GM12878 (cell line): ENCODE measurements at regions not wholly inside any gene's neighbourhood (a gene's known extent, or its start where the extent isn't known, plus 50 kb on each side); places are given as distances from the start of the nearest gene placed in this dataset.

Experiments used
- ATAC-seq: fragments of 200-7000 bp; cut with Tn5 transposase; 3 replicates; pipeline ENCODE4 v1.9.1; 2020; ENCODE audit warnings: mild to moderate bottlenecking, moderate library complexity
- BruUV-seq: library from RNA; stranded (reverse); fragments of 400-500 nt; replicated peaks from 2 replicates; lab custom pipeline; 2021; lab: Mats Ljungman, UMichigan
- CTCF ChIA-PET: fragments of 300-600 bp; sonication (Branson Sonifier 250); formaldehyde crosslinking; extraction: SDS; loops from one replicate; lab custom pipeline; 2021; ENCODE audit warnings: inconsistent platforms; lab: Yijun Ruan, JAX
- POLR2A ChIA-PET: fragments of 350-600 bp; formaldehyde crosslinking; extraction: SDS; loops from one replicate; lab custom pipeline; 2021; ENCODE audit warnings: inconsistent platforms; lab: Charles Lee
- RAD21 ChIA-PET: fragments of 300-600 bp; sonication (Branson Sonifier 250); formaldehyde crosslinking; loops from one replicate; lab custom pipeline; 2023; ENCODE audit warnings: antibody characterized with exemption; ENCODE audit not compliant: unreplicated experiment; lab: Charles Lee
- SMC1A ChIA-PET: fragments of 300-600 bp; sonication (Branson Sonifier 250); formaldehyde crosslinking; loops from one replicate; lab custom pipeline; 2023; ENCODE audit not compliant: unreplicated experiment, uncharacterized antibody; lab: Charles Lee
- DNase-seq: peaks from one replicate; pipeline ENCODE4 v3.0.0-alpha.2; 2011; ENCODE audit warnings: low read depth, low spot score
- FAIRE-seq: peaks from 3 replicates; lab custom pipeline; 2011; peaks lifted over from hg19 to GRCh38; lab: Jason Lieb, UNC
- H2AFZ ChIP-seq: 2 replicates; pipeline ENCODE4 v1.6.0; 2011; ENCODE audit warnings: low read depth, low read length, control low read depth; ENCODE audit not compliant: control insufficient read depth
- H3K27ac ChIP-seq: 2 replicates; pipeline ENCODE4 v1.5.1; 2011; ENCODE audit warnings: control low read depth; ENCODE audit not compliant: control insufficient read depth, insufficient read depth
- H3K27me3 ChIP-seq, 2 experiments: replicated peaks in 1 of 2; 2 replicates each; pipeline versions ENCODE4 v1.6.0 to v1.6.1; 2011; ENCODE audit warnings: low read length in 1 of 2; ENCODE audit not compliant: control insufficient read depth in 2 of 2, insufficient read depth in 2 of 2
- H3K36me3 ChIP-seq, 2 experiments: 2 replicates each; pipeline ENCODE4 v1.5.1; 2011; ENCODE audit warnings: low read length in 1 of 2; ENCODE audit not compliant: control insufficient read depth in 2 of 2, insufficient read depth in 2 of 2
- H3K4me1 ChIP-seq: 2 replicates; pipeline ENCODE4 v1.6.1; 2011; ENCODE audit warnings: mild to moderate bottlenecking, low read length, moderate library complexity, mixed read lengths; ENCODE audit not compliant: control insufficient read depth, insufficient read depth
- H3K4me2 ChIP-seq: 2 replicates; pipeline ENCODE4 v1.6.0; 2011; ENCODE audit warnings: control low read depth; ENCODE audit not compliant: control insufficient read depth, insufficient read depth
- H3K4me3 ChIP-seq: fragments of 200-600 bp; sonication (generic); 2 replicates; pipeline ENCODE4 v1.5.1; 2016
- H3K79me2 ChIP-seq: 2 replicates; pipeline ENCODE4 v1.6.0; 2011; ENCODE audit warnings: low read length; ENCODE audit not compliant: control insufficient read depth, insufficient read depth
- H3K9ac ChIP-seq: 2 replicates; pipeline ENCODE4 v1.8.0; 2011; ENCODE audit warnings: low read length, control low read depth, mixed read lengths; ENCODE audit not compliant: control insufficient read depth, insufficient read depth
- H3K9me3 ChIP-seq: replicated peaks from 3 replicates; pipeline ENCODE4 v1.5.1; 2011; ENCODE audit warnings: mild to moderate bottlenecking, low read length; ENCODE audit not compliant: control insufficient read depth, insufficient read depth
- H4K20me1 ChIP-seq: 2 replicates; pipeline ENCODE4 v1.6.0; 2011; ENCODE audit not compliant: control insufficient read depth, insufficient read depth
- BHLHE40 ChIP-seq, 2 experiments: fragments of 450-650 bp in 1 of 2; IDR thresholded peaks; 2 replicates each; pipeline ENCODE4 v1.6.1; 2011 to 2017; ENCODE audit warnings: low read depth in 2 of 2, borderline replicate concordance in 1 of 2, improper control_type of control experiment in 1 of 2, low read length in 1 of 2, mild to moderate bottlenecking in 1 of 2
- CBX5 ChIP-seq: sonication (generic); IDR thresholded peaks from 2 replicates; pipeline ENCODE4 v1.6.1; 2016; ENCODE audit warnings: low read depth, moderate library complexity, mild to moderate bottlenecking, inconsistent platforms
- CEBPB ChIP-seq, 2 experiments: fragments of 150-350 bp in 1 of 2; IDR thresholded peaks; 2 replicates each; pipeline ENCODE4 v1.6.1; 2012 to 2014; ENCODE audit warnings: low read depth in 2 of 2, low read length in 2 of 2, borderline replicate concordance in 1 of 2, inconsistent platforms in 1 of 2
- CHD1 ChIP-seq: IDR thresholded peaks from 2 replicates; pipeline ENCODE4 v1.6.1; 2012; ENCODE audit warnings: low read depth, low read length, improper control_type of control experiment
- CREM ChIP-seq: IDR thresholded peaks from 2 replicates; pipeline ENCODE4 v1.6.1; 2014; ENCODE audit warnings: antibody characterized with exemption, low read depth
- EED ChIP-seq: sonication (generic); IDR thresholded peaks from 2 replicates; pipeline ENCODE4 v1.6.1; 2016; ENCODE audit warnings: antibody characterized with exemption, low read depth
- GABPA ChIP-seq: IDR thresholded peaks from 2 replicates; pipeline ENCODE4 v1.6.1; 2014; ENCODE audit warnings: antibody characterized with exemption, low read depth, mild to moderate bottlenecking, inconsistent platforms
- HDAC2 ChIP-seq: fragments of 200-600 bp; sonication (generic); IDR thresholded peaks from 2 replicates; pipeline ENCODE4 v1.6.1; 2017
- MXI1 ChIP-seq: fragments of 150-350 bp; IDR thresholded peaks from 2 replicates; pipeline ENCODE4 v1.6.1; 2011; ENCODE audit warnings: low read depth, mild to moderate bottlenecking, inconsistent platforms, low read length, improper control_type of control experiment
- MYB ChIP-seq: fragments of 150-350 bp; IDR thresholded peaks from 2 replicates; pipeline ENCODE4 v1.6.1; 2014; ENCODE audit warnings: mild to moderate bottlenecking, low read depth, low read length, borderline replicate concordance
- POLR2AphosphoS5 ChIP-seq: IDR thresholded peaks from 2 replicates; pipeline ENCODE4 v1.6.1; 2011; ENCODE audit warnings: mild to moderate bottlenecking, low read length, inconsistent platforms
- SIN3A ChIP-seq: IDR thresholded peaks from 2 replicates; pipeline ENCODE4 v1.6.1; 2012; ENCODE audit warnings: low read depth, low read length, improper control_type of control experiment
- SMAD1 ChIP-seq: fragments of 450-650 bp; IDR thresholded peaks from 2 replicates; pipeline ENCODE4 v1.6.1; 2018; ENCODE audit warnings: mild to moderate bottlenecking, low read depth; ENCODE audit not compliant: partially characterized antibody
- SREBF2 ChIP-seq: IDR thresholded peaks from 2 replicates; pipeline ENCODE4 v1.6.1; 2012; ENCODE audit warnings: mild to moderate bottlenecking, low read length
- SUPT20H ChIP-seq: IDR thresholded peaks from 2 replicates; pipeline ENCODE4 v1.6.1; 2011; ENCODE audit warnings: low read depth, mild to moderate bottlenecking, low read length, moderate library complexity, borderline replicate concordance; ENCODE audit not compliant: control insufficient read depth
- TARDBP ChIP-seq: IDR thresholded peaks from 2 replicates; pipeline ENCODE4 v1.6.1; 2016; ENCODE audit warnings: borderline replicate concordance
- ZBED1 ChIP-seq: IDR thresholded peaks from 2 replicates; pipeline ENCODE4 v1.6.1; 2016; ENCODE audit warnings: borderline replicate concordance
- ZNF207 ChIP-seq: fragments of 450-650 bp; IDR thresholded peaks from 2 replicates; pipeline ENCODE4 v1.6.1; 2014; ENCODE audit warnings: antibody characterized with exemption, mild to moderate bottlenecking, borderline replicate concordance
- ZNF274 ChIP-seq: IDR thresholded peaks from one replicate; pipeline ENCODE4 v1.8.0; 2011; ENCODE audit not compliant: insufficient read length, insufficient read depth
- ZNF592 ChIP-seq: fragments of 450-650 bp; IDR thresholded peaks from 2 replicates; pipeline ENCODE4 v1.6.1; 2017; ENCODE audit warnings: mild to moderate bottlenecking, moderate library complexity
- WGBS: methylation state at CpG from one replicate; pipeline ENCODE4 v1.1.6; 2016; ENCODE audit warnings: low lambda C conversion rate; ENCODE audit not compliant: insufficient replicate concordance, insufficient coverage; ENCODE audit errors: missing lambda C conversion rate; 5-methylcytosine and 5-hydroxymethylcytosine counted together
- in situ Hi-C: fragments of 300-500 bp; cut with MboI; formaldehyde crosslinking; loops from 9 replicates; pipeline ENCODE4 v1.14.3; 2018; ENCODE audit warnings: mixed read lengths
- intact Hi-C: fragments of 100-400 bp; cut with micrococcal nuclease; formaldehyde crosslinking; loops from one replicate; pipeline ENCODE4 v1.14.2; 2022; ENCODE audit not compliant: unreplicated experiment

GRCh38 chr12:53856132-53856531 lies 82.5 kb upstream of the HOXC13 start:
- 68% methylated on average over 5 of the region's 5 CpGs for WGBS
- Histone ChIP-seq H3K4me1 (no peaks in the 10 kb centered on the region), H3K4me2 (no peak overlapping the region), H3K4me3 (no peak overlapping the region), H3K27ac (no peak overlapping the region), H3K9me3 (no peaks in the 10 kb centered on the region), H3K27me3 (peaks cover 0 to 3% of the 10 kb centered on the region in 2 experiments; a peak in 2 of 4 replicates), H3K36me3 (no peaks in the 10 kb centered on the region), H2AFZ (no peak overlapping the region), H3K9ac (no peak overlapping the region), H4K20me1 (no peaks in the 10 kb centered on the region), H3K79me2 (no peaks in the 10 kb centered on the region)
- in situ Hi-C loops (no loop called here), intact Hi-C loops (no loop called here)
- TF ChIP-seq ZNF207 (no peak), ZBED1 (no peak), SIN3A (no peak), ZNF592 (no peak), SREBF2 (no peak), BHLHE40 (IDR thresholded peaks at IDR 0.05; ENCODE audit: borderline replicate concordance in 1 of 2, low read depth in 2 of 2, low read length in 1 of 2) (no peak), TARDBP (no peak), CBX5 (no peak), SUPT20H (no peak), POLR2AphosphoS5 (no peak), CEBPB (IDR thresholded peaks at IDR 0.05; ENCODE audit: borderline replicate concordance in 1 of 2, low read depth in 2 of 2, low read length in 2 of 2) (no peak), ZNF274 (no peak), EED (no peak), SMAD1 (no peak), CREM (no peak), CHD1 (no peak), MYB (no peak), HDAC2 (no peak), MXI1 (no peak), GABPA (no peak)
- RAD21 ChIA-PET = no interaction called here
- BruUV-seq = no TSS peak
- SMC1A ChIA-PET = no interaction called here
- ATAC-seq = no peak
- CTCF ChIA-PET = no interaction called here
- no peak for DNase-seq
- no peak for FAIRE-seq
- POLR2A ChIA-PET = no interaction called here
